Common myeloid progenitor, CD34-positive (primary cell): ENCODE measurements at regions not wholly inside any gene's neighbourhood (a gene's known extent, or its start where the extent isn't known, plus 50 kb on each side); places are given as distances from the start of the nearest gene placed in this dataset.
A peak's percentile ranks its signal among the peaks of the same experiment; 100 is the strongest.
"Not testable (repeated sequence)": the region's sequence is repeated elsewhere in the genome, so short reads cannot be mapped to it uniquely, and the experiment has no call there.

Source experiments
- CTCF ChIA-PET: fragments of 350-600 bp; sonication (Branson Sonifier 250); formaldehyde crosslinking; loops from one replicate; lab custom pipeline; 2021; ENCODE audit warnings: antibody characterized with exemption; lab: Charles Lee
- POLR2A ChIA-PET: fragments of 350-600 bp; sonication (Branson Sonifier 250); formaldehyde crosslinking; loops from one replicate; lab custom pipeline; 2021; ENCODE audit warnings: antibody characterized with exemption; lab: Charles Lee
- DNase-seq, 3 donors: peaks; one replicate each; pipeline versions ENCODE4 v3.0.0 to v3.0.0-alpha.2; 2013
- H3K27ac ChIP-seq, 2 experiments: 1 replicate in 1 of 2; 2 replicates in 1 of 2; pipeline ENCODE4 v1.7.0; 2013; ENCODE audit warnings: inconsistent platforms in 2 of 2, low read length in 2 of 2, mild to moderate bottlenecking in 2 of 2, low read depth in 1 of 2, moderate library complexity in 1 of 2; ENCODE audit not compliant: severe bottlenecking in 2 of 2, insufficient read depth in 1 of 2, poor library complexity in 1 of 2
- H3K27me3 ChIP-seq, 5 experiments: replicated peaks in 2 of 5; 1 replicate in 3 of 5; 2 replicates in 2 of 5; pipeline versions ENCODE4 v1.6.1 to v1.7.0; 2013; ENCODE audit warnings: low read length in 4 of 5, mild to moderate bottlenecking in 2 of 5, moderate library complexity in 2 of 5, inconsistent platforms in 1 of 5; ENCODE audit not compliant: insufficient read depth in 5 of 5, control insufficient read depth in 4 of 5
- H3K36me3 ChIP-seq, 4 experiments: 1 replicate in 2 of 4; 2 replicates in 2 of 4; pipeline versions ENCODE4 v1.6.1 to v1.7.0; 2013; ENCODE audit warnings: low read length in 3 of 4, control low read depth in 1 of 4, mild to moderate bottlenecking in 1 of 4; ENCODE audit not compliant: control insufficient read depth in 4 of 4, insufficient read depth in 4 of 4
- H3K4me1 ChIP-seq, 4 experiments: 1 replicate in 3 of 4; 2 replicates in 1 of 4; pipeline versions ENCODE4 v1.6.1 to v1.7.1; 2013; ENCODE audit warnings: low read length in 3 of 4, mild to moderate bottlenecking in 3 of 4, control low read depth in 1 of 4, inconsistent platforms in 1 of 4, moderate library complexity in 1 of 4; ENCODE audit not compliant: control insufficient read depth in 4 of 4, insufficient read depth in 4 of 4; ENCODE audit errors: control extremely low read depth in 1 of 4
- H3K4me3 ChIP-seq, 7 experiments: 1 replicate in 4 of 7; 2 replicates in 3 of 7; pipeline versions ENCODE4 v1.5.1 to v1.7.0; 2013; ENCODE audit warnings: mild to moderate bottlenecking in 7 of 7, low read length in 6 of 7, moderate library complexity in 6 of 7, inconsistent platforms in 2 of 7, low read depth in 2 of 7, control low read depth in 1 of 7; ENCODE audit not compliant: insufficient read depth in 4 of 7, control insufficient read depth in 1 of 7; ENCODE audit errors: extremely low read depth in 1 of 7
- H3K9me3 ChIP-seq, 5 experiments: 1 replicate in 4 of 5; 2 replicates in 1 of 5; pipeline versions ENCODE4 v1.6.1 to v1.7.1; 2013; ENCODE audit warnings: low read length in 4 of 5, mild to moderate bottlenecking in 2 of 5, inconsistent platforms in 1 of 5, low read depth in 1 of 5, moderate library complexity in 1 of 5; ENCODE audit not compliant: control insufficient read depth in 4 of 5, insufficient read depth in 2 of 5; ENCODE audit errors: control extremely low read depth in 1 of 5
- WGBS: methylation state at CpG from one replicate; pipeline ENCODE4 v1.1.5; 2013; ENCODE audit not compliant: insufficient coverage; 5-methylcytosine and 5-hydroxymethylcytosine counted together

DNA sequence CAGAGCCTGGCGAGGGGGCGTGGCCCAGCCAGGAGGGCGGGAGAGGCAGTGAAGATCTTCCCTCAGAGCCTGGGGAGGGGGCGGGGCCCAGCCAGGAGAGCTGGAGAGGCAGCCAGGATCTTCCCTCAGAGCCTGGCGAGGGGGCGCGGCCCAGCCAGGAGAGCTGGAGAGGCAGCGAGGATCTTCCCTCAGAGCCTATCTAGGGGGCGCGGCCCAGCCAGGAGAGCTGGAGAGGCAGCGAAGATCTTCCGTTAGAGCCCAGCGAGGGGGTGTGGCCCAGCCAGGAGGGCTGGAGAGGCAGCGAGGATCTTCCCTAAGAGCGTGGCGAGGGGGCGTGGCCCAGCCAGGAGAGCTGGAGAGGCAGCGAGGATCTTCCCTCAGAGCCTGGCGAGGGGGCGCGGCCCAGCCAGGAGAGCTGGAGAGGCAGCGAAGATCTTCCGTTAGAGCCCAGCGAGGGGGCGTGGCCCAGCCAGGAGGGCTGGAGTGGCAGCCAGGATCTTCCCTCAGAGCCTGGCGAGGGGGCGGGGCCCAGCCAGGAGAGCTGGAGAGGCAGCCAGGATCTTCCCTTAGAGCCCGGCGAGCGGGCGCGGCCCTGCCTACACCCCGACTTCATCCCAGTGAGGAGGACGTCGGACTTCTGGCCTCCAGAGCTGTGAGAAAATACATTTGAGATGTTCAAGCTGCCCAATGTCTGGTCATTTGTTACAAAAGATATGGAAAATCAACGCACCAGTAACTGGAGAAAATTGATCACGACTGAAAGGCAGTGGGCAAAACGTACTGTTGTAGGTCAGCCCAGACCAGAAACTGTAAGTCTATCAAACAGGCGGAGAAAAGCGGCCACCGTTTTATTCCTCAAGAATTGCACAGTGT lies 63.4 kb upstream of the TMEM18 start:
- 1% methylated on average over 36 of the region's 41 CpGs for WGBS
- H3K27ac ChIP-seq: peak overlapping the region in 1 of 2 experiments; percentile 43
- DNase-seq: peak; percentile 23 to 63 (median 59)
- H3K4me3 ChIP-seq: peak overlapping the region; percentile 53 to 91 (median 71)
- H3K9me3 ChIP-seq, H3K36me3 ChIP-seq: not testable (repeated sequence)
- peaks cover 0 to 12% (median 10%) of the 10 kb centered on the region in 4 experiments for H3K4me1 ChIP-seq
- POLR2A ChIA-PET: interaction anchor here (0.6 kb wide), 1 partner anchor 1006 kb away, joined by 3 read pairs; no protein-coding TSS in a partner anchor
- CTCF ChIA-PET: interaction anchor here (0.7 to 1.4 kb wide), 2 partner anchors 25 to 66 kb away, joined by 3 to 5 read pairs; no protein-coding TSS in a partner anchor
- H3K27me3 ChIP-seq: peaks cover 8 to 40% (median 12%) of the 10 kb centered on the region in 5 experiments

DNA sequence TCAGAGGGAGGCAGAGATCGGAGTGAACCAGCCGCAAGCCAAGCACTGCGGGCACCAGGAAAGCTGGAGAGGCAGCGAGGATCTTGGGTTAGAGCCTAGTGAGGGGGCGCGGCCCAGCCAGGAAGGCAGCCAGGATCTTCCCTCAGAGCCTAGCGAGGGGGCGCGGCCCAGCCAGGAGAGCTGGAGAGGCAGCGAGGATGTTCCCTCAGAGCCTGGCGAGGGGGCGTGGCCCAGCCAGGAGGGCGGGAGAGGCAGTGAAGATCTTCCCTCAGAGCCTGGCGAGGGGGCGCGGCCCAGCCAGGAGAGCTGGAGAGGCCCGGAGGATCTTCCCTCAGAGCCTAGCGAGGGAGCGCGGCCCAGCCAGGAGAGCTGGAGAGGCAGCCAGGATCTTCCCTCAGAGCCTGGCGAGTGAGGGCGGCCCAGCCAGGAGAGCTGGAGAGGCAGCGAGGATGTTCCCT lies 62.7 kb upstream of the TMEM18 start:
- H3K4me3 ChIP-seq: peak overlapping the region; percentile 53 to 91 (median 71)
- not testable (repeated sequence) for H3K36me3 ChIP-seq, H3K9me3 ChIP-seq
- H3K4me1 ChIP-seq: peaks cover 0 to 12% (median 10%) of the 10 kb centered on the region in 4 experiments
- peak in 2 of 3 donors; percentile 20 to 23 for DNase-seq
- CTCF ChIA-PET: interaction anchor here (0.7 to 1.4 kb wide), 2 partner anchors 24 to 66 kb away, joined by 3 to 5 read pairs; no protein-coding TSS in a partner anchor
- POLR2A ChIA-PET: interaction anchor here (0.6 kb wide), 1 partner anchor 1006 kb away, joined by 3 read pairs; no protein-coding TSS in a partner anchor
- H3K27ac ChIP-seq: peak overlapping the region in 1 of 2 experiments; percentile 43
- peaks cover 8 to 39% (median 12%) of the 10 kb centered on the region in 5 experiments for H3K27me3 ChIP-seq
- WGBS: 4% methylated on average over 18 of the region's 23 CpGs

DNA sequence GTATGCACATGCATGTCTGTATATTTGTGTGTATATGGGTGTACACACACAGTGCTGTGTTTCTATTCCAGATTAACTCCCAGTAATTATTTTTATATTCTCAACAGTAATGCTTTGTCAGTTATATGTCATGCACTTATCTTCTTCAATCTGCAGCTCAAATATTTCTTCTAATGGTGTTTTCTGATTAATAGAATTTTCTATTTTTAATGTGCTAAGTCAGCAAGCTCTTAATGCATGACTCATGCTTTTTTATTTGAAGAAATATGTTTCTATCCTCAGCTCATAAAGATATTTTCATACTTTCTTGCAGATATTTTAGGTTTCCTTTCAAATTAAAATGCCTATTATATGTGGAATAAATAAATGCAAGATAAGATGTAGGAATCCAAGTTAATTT lies 59.7 kb upstream of the TMEM18 start:
- DNase-seq: no peak
- POLR2A ChIA-PET: no interaction called here
- Histone ChIP-seq H3K4me1 (peaks cover 0 to 12% (median 10%) of the 10 kb centered on the region in 4 experiments), H3K27me3 (peaks cover 7 to 21% (median 12%) of the 10 kb centered on the region in 5 experiments), H3K4me3 (no peak overlapping the region), H3K27ac (no peak overlapping the region), H3K36me3 (no peaks in the 10 kb centered on the region), H3K9me3 (no peaks in the 10 kb centered on the region)
- CTCF ChIA-PET: interaction anchor here (2.1 kb wide), 1 partner anchor 21 kb away, joined by 4 read pairs; no protein-coding TSS in a partner anchor

DNA sequence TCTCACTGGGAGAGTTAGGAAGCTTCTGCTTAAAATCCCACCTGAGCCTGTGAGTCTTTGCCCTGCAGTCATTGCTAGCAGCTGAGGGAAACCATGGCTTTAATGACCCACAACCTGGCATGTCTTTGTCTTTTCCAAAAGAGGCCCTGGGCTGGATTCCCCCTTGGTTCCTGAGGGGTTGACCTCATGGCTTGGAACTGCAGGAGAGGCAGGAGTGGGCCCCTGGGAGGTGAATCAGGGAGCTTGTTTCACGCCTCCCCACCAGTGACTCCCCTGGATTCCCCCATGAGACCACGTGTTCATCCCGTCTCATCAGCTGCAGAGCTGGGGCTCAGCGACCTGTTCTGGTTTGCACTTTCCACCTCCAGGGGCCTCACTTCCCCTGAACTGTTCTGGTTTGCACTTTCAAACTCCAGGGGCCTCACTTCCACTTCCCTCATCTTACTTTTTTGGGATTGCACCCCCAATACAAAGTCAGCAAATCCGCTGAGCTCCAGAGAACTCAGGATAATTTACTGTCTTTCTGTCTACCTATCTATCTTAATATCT lies 58.5 kb upstream of the TMEM18 start:
- Histone ChIP-seq H3K4me3 (no peak overlapping the region), H3K4me1 (peaks cover 0 to 12% (median 10%) of the 10 kb centered on the region in 4 experiments), H3K27me3 (peaks cover 2 to 12% (median 5%) of the 10 kb centered on the region in 5 experiments), H3K36me3 (no peaks in the 10 kb centered on the region), H3K9me3 (no peaks in the 10 kb centered on the region), H3K27ac (no peak overlapping the region)
- 48% methylated on average over 5 of the region's 5 CpGs for WGBS
- DNase-seq: no peak
- ChIA-PET CTCF (interaction anchor here (0.9 kb wide), 1 partner anchor 58 kb away, joined by 3 read pairs; no protein-coding TSS in a partner anchor), POLR2A (no interaction called here)

DNA sequence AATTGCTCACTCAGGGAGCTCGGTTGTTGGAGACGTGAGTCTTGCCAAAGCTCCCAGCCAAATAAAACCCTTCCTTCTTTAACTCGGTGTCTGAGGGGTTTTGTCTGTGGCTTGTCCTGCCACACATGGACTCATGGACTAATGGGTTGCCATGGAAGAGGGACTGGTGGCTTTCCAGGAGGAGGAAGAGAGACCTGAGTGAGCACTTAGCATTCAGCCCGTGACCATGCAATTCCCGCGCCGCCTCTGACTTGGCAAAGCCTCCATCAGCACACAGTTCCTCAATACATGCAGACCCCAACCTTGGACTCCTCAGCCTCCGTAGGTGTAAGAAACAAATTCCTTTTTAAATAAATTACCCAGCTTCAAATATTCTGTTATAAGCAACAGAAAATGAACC lies 57.3 kb upstream of the TMEM18 start:
- H3K27me3 ChIP-seq: peaks cover 2 to 10% (median 2%) of the 10 kb centered on the region in 5 experiments
- H3K4me3 ChIP-seq: no peak overlapping the region
- H3K36me3 ChIP-seq: no peaks in the 10 kb centered on the region
- POLR2A ChIA-PET: no interaction called here
- no peak overlapping the region for H3K27ac ChIP-seq
- WGBS: 100% methylated on average over 3 of the region's 8 CpGs
- no peaks in the 10 kb centered on the region for H3K9me3 ChIP-seq
- DNase-seq: no peak
- CTCF ChIA-PET: interaction anchor here (1.5 kb wide), 1 partner anchor 20 kb away, joined by 3 read pairs; no protein-coding TSS in a partner anchor
- no peaks in the 10 kb centered on the region for H3K4me1 ChIP-seq

DNA sequence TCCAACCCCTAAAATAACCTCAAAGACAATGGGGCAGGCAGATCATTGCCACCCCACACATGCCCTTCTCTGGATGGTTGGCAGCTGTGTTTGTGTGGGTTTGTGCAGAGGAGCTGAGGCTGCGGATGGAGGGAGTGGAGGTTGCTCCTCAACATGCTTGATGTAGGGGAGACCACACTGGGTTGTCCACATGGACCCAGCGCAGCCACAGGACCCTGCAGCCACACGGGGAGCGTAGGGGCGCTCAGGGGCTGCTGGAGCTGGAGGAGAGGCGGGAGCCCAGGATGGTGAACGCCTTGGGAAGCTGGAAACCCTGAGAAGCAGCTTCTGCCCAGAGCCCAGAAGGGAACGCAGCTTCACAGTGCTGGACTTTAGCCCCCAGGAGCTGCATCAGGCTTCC lies 56.3 kb upstream of the TMEM18 start:
- POLR2A ChIA-PET: no interaction called here
- 96% methylated on average over 8 of the region's 8 CpGs for WGBS
- Histone ChIP-seq H3K27ac (no peak overlapping the region), H3K9me3 (no peaks in the 10 kb centered on the region), H3K4me3 (no peak overlapping the region), H3K36me3 (no peaks in the 10 kb centered on the region), H3K27me3 (peaks cover 2 to 10% (median 5%) of the 10 kb centered on the region in 5 experiments), H3K4me1 (no peaks in the 10 kb centered on the region)
- CTCF ChIA-PET: no interaction called here
- DNase-seq: no peak
